ENCODE measurements at regions not wholly inside any gene's neighbourhood (a gene's known extent, or its start where the extent isn't known, plus 50 kb on each side); places are given as distances from the start of the nearest gene placed in this dataset.

- DNase-seq (no peak), ATAC-seq (replicated peaks in 1 of 4) (no peak)
- Mint-ChIP-seq H3K4me3 (no peak overlapping the region), H3K36me3 (no peaks in the 10 kb centered on the region), H3K27me3 (no peaks in the 10 kb centered on the region), H3K9me3 (peaks cover 16 to 32% (median 22%) of the 10 kb centered on the region in 3 donors), H3K4me1 (no peaks in the 10 kb centered on the region), H3K27ac (no peak overlapping the region)
- Histone ChIP-seq H3K4me1 (ENCODE audit: control insufficient read depth in 1 of 2, extremely low read depth in 1 of 2, insufficient read depth in 2 of 2, low read length in 2 of 2) (no peaks in the 10 kb centered on the region), H3K36me3 (ENCODE audit: control insufficient read depth in 2 of 2, extremely low read depth in 1 of 2, insufficient read depth in 1 of 2, low read length in 1 of 2) (no peaks in the 10 kb centered on the region), H3K27me3 (replicated peaks in 1 of 2; ENCODE audit: control insufficient read depth in 2 of 2, extremely low read depth in 1 of 2, insufficient read depth in 2 of 2, low read length in 1 of 2) (no peaks in the 10 kb centered on the region), H3K9me3 (no peaks in the 10 kb centered on the region), H3K4me3 (ENCODE audit: control insufficient read depth in 1 of 2, extremely low read depth in 1 of 2, low read length in 1 of 2) (no peak overlapping the region), H3K27ac (ENCODE audit: low read length) (no peak overlapping the region)
- POLR2A ChIA-PET, result no interaction called here
- CTCF ChIA-PET, result no interaction called here
Measured at GRCh38 chr4:43264730-43265129, 372.2 kb downstream of the GRXCR1 start.

GRCh38 chr4:43271946-43272345 is 379.4 kb downstream of the GRXCR1 start:
- Histone ChIP-seq H3K27ac (ENCODE audit: low read length) (no peak overlapping the region), H3K9me3 (no peaks in the 10 kb centered on the region), H3K27me3 (replicated peaks in 1 of 2; ENCODE audit: control insufficient read depth in 2 of 2, extremely low read depth in 1 of 2, insufficient read depth in 2 of 2, low read length in 1 of 2) (no peaks in the 10 kb centered on the region), H3K4me1 (ENCODE audit: control insufficient read depth in 1 of 2, extremely low read depth in 1 of 2, insufficient read depth in 2 of 2, low read length in 2 of 2) (no peaks in the 10 kb centered on the region), H3K4me3 (ENCODE audit: control insufficient read depth in 1 of 2, extremely low read depth in 1 of 2, low read length in 1 of 2) (no peak overlapping the region), H3K36me3 (ENCODE audit: control insufficient read depth in 2 of 2, extremely low read depth in 1 of 2, insufficient read depth in 1 of 2, low read length in 1 of 2) (no peaks in the 10 kb centered on the region)
- Mint-ChIP-seq H3K9me3 (peaks cover 10 to 26% (median 17%) of the 10 kb centered on the region in 3 donors), H3K27ac (no peak overlapping the region), H3K36me3 (no peaks in the 10 kb centered on the region), H3K27me3 (no peaks in the 10 kb centered on the region), H3K4me1 (no peaks in the 10 kb centered on the region), H3K4me3 (no peak overlapping the region)
- ChIA-PET POLR2A (no interaction called here), CTCF (no interaction called here)
- no CpG with 5 or more reads among the region's 1 CpG for WGBS (ENCODE audit: insufficient coverage)
- no peak for ATAC-seq (replicated peaks in 1 of 4)
- DNase-seq, result no peak

GRCh38 chr4:43274376-43274775 is 381.9 kb downstream of the GRXCR1 start:
- no peaks in the 10 kb centered on the region for H3K27me3 Mint-ChIP-seq
- H3K27me3 ChIP-seq (replicated peaks in 1 of 2; ENCODE audit: control insufficient read depth in 2 of 2, extremely low read depth in 1 of 2, insufficient read depth in 2 of 2, low read length in 1 of 2), result no peaks in the 10 kb centered on the region
- no peaks in the 10 kb centered on the region for H3K4me1 Mint-ChIP-seq
- no peaks in the 10 kb centered on the region for H3K36me3 Mint-ChIP-seq
- ATAC-seq (replicated peaks in 1 of 4) (no peak), DNase-seq (no peak)
- no peak overlapping the region for H3K4me3 ChIP-seq (ENCODE audit: control insufficient read depth in 1 of 2, extremely low read depth in 1 of 2, low read length in 1 of 2)
- no peaks in the 10 kb centered on the region for H3K36me3 ChIP-seq (ENCODE audit: control insufficient read depth in 2 of 2, extremely low read depth in 1 of 2, insufficient read depth in 1 of 2, low read length in 1 of 2)
- H3K27ac Mint-ChIP-seq, result no peak overlapping the region
- CTCF ChIA-PET, result no interaction called here
- POLR2A ChIA-PET, result no interaction called here
- H3K9me3 ChIP-seq, result no peaks in the 10 kb centered on the region
- no peak overlapping the region for H3K4me3 Mint-ChIP-seq
- no peaks in the 10 kb centered on the region for H3K4me1 ChIP-seq (ENCODE audit: control insufficient read depth in 1 of 2, extremely low read depth in 1 of 2, insufficient read depth in 2 of 2, low read length in 2 of 2)
- no CpG with 5 or more reads among the region's 2 CpGs for WGBS (ENCODE audit: insufficient coverage)
- H3K9me3 Mint-ChIP-seq, result peaks cover 0 to 17% (median 9%) of the 10 kb centered on the region in 3 donors
- no peak overlapping the region for H3K27ac ChIP-seq (ENCODE audit: low read length)

GRCh38 chr4:43275779-43276178 is 383.3 kb downstream of the GRXCR1 start:
- Mint-ChIP-seq H3K4me1 (no peaks in the 10 kb centered on the region), H3K36me3 (no peaks in the 10 kb centered on the region), H3K27me3 (no peaks in the 10 kb centered on the region), H3K27ac (no peak overlapping the region), H3K9me3 (peaks cover 4 to 18% (median 10%) of the 10 kb centered on the region in 3 donors), H3K4me3 (no peak overlapping the region)
- ATAC-seq (replicated peaks in 1 of 4) (no peak), DNase-seq (no peak)
- no peak overlapping the region for H3K4me3 ChIP-seq (ENCODE audit: control insufficient read depth in 1 of 2, extremely low read depth in 1 of 2, low read length in 1 of 2)
- CTCF ChIA-PET, result no interaction called here
- H3K9me3 ChIP-seq, result no peaks in the 10 kb centered on the region
- WGBS (ENCODE audit: insufficient coverage), result no CpG with 5 or more reads among the region's 1 CpG
- H3K27ac ChIP-seq (ENCODE audit: low read length), result no peak overlapping the region
- no peaks in the 10 kb centered on the region for H3K4me1 ChIP-seq (ENCODE audit: control insufficient read depth in 1 of 2, extremely low read depth in 1 of 2, insufficient read depth in 2 of 2, low read length in 2 of 2)
- H3K36me3 ChIP-seq (ENCODE audit: control insufficient read depth in 2 of 2, extremely low read depth in 1 of 2, insufficient read depth in 1 of 2, low read length in 1 of 2), result no peaks in the 10 kb centered on the region
- POLR2A ChIA-PET, result interaction anchor here (0.6 kb wide), 2 partner anchors 15 to 104 kb away, joined by 5 to 7 read pairs; no protein-coding TSS in a partner anchor
- H3K27me3 ChIP-seq (replicated peaks in 1 of 2; ENCODE audit: control insufficient read depth in 2 of 2, extremely low read depth in 1 of 2, insufficient read depth in 2 of 2, low read length in 1 of 2), result no peaks in the 10 kb centered on the region

GRCh38 chr4:43276321-43276720 is 383.8 kb downstream of the GRXCR1 start:
- no peaks in the 10 kb centered on the region for H3K9me3 ChIP-seq
- ATAC-seq (replicated peaks in 1 of 4) (no peak), DNase-seq (no peak)
- Mint-ChIP-seq H3K4me3 (no peak overlapping the region), H3K4me1 (no peaks in the 10 kb centered on the region), H3K36me3 (no peaks in the 10 kb centered on the region), H3K27ac (no peak overlapping the region), H3K9me3 (peaks cover 4 to 19% (median 14%) of the 10 kb centered on the region in 3 donors), H3K27me3 (no peaks in the 10 kb centered on the region)
- POLR2A ChIA-PET, result no interaction called here
- H3K36me3 ChIP-seq (ENCODE audit: control insufficient read depth in 2 of 2, extremely low read depth in 1 of 2, insufficient read depth in 1 of 2, low read length in 1 of 2), result no peaks in the 10 kb centered on the region
- WGBS (ENCODE audit: insufficient coverage), result no CpG with 5 or more reads among the region's 1 CpG
- H3K4me3 ChIP-seq (ENCODE audit: control insufficient read depth in 1 of 2, extremely low read depth in 1 of 2, low read length in 1 of 2), result no peak overlapping the region
- no peaks in the 10 kb centered on the region for H3K27me3 ChIP-seq (replicated peaks in 1 of 2; ENCODE audit: control insufficient read depth in 2 of 2, extremely low read depth in 1 of 2, insufficient read depth in 2 of 2, low read length in 1 of 2)
- no peaks in the 10 kb centered on the region for H3K4me1 ChIP-seq (ENCODE audit: control insufficient read depth in 1 of 2, extremely low read depth in 1 of 2, insufficient read depth in 2 of 2, low read length in 2 of 2)
- CTCF ChIA-PET, result no interaction called here
- H3K27ac ChIP-seq (ENCODE audit: low read length), result no peak overlapping the region

- Histone ChIP-seq H3K4me3 (ENCODE audit: control insufficient read depth in 1 of 2, extremely low read depth in 1 of 2, low read length in 1 of 2) (no peak overlapping the region), H3K9me3 (peaks cover 3% of the 10 kb centered on the region), H3K27ac (ENCODE audit: low read length) (no peak overlapping the region), H3K27me3 (replicated peaks in 1 of 2; ENCODE audit: control insufficient read depth in 2 of 2, extremely low read depth in 1 of 2, insufficient read depth in 2 of 2, low read length in 1 of 2) (no peaks in the 10 kb centered on the region), H3K36me3 (ENCODE audit: control insufficient read depth in 2 of 2, extremely low read depth in 1 of 2, insufficient read depth in 1 of 2, low read length in 1 of 2) (no peaks in the 10 kb centered on the region), H3K4me1 (ENCODE audit: control insufficient read depth in 1 of 2, extremely low read depth in 1 of 2, insufficient read depth in 2 of 2, low read length in 2 of 2) (no peaks in the 10 kb centered on the region)
- no peak overlapping the region for H3K4me3 Mint-ChIP-seq
- no peak overlapping the region for H3K27ac Mint-ChIP-seq
- DNase-seq (no peak), ATAC-seq (replicated peaks in 1 of 4) (no peak)
- H3K36me3 Mint-ChIP-seq, result no peaks in the 10 kb centered on the region
- H3K27me3 Mint-ChIP-seq, result no peaks in the 10 kb centered on the region
- ChIA-PET POLR2A (no interaction called here), CTCF (no interaction called here)
- H3K4me1 Mint-ChIP-seq, result no peaks in the 10 kb centered on the region
- no CpG with 5 or more reads among the region's 1 CpG for WGBS (ENCODE audit: insufficient coverage)
- H3K9me3 Mint-ChIP-seq, result peaks cover 4 to 15% (median 10%) of the 10 kb centered on the region in 3 donors
Measured at GRCh38 chr4:43277003-43277402, 384.5 kb downstream of the GRXCR1 start.

GRCh38 chr4:43282534-43282933 is 390.0 kb downstream of the GRXCR1 start:
- Mint-ChIP-seq H3K36me3 (no peaks in the 10 kb centered on the region), H3K4me3 (no peak overlapping the region), H3K9me3 (peaks cover 7 to 13% (median 10%) of the 10 kb centered on the region in 3 donors), H3K27ac (no peak overlapping the region), H3K4me1 (no peaks in the 10 kb centered on the region), H3K27me3 (no peaks in the 10 kb centered on the region)
- no peaks in the 10 kb centered on the region for H3K4me1 ChIP-seq (ENCODE audit: control insufficient read depth in 1 of 2, extremely low read depth in 1 of 2, insufficient read depth in 2 of 2, low read length in 2 of 2)
- H3K9me3 ChIP-seq, result peaks cover 3% of the 10 kb centered on the region
- POLR2A ChIA-PET, result no interaction called here
- CTCF ChIA-PET, result no interaction called here
- no peaks in the 10 kb centered on the region for H3K36me3 ChIP-seq (ENCODE audit: control insufficient read depth in 2 of 2, extremely low read depth in 1 of 2, insufficient read depth in 1 of 2, low read length in 1 of 2)
- no peak overlapping the region for H3K27ac ChIP-seq (ENCODE audit: low read length)
- H3K27me3 ChIP-seq (replicated peaks in 1 of 2; ENCODE audit: control insufficient read depth in 2 of 2, extremely low read depth in 1 of 2, insufficient read depth in 2 of 2, low read length in 1 of 2), result no peaks in the 10 kb centered on the region
- no CpG with 5 or more reads among the region's 1 CpG for WGBS (ENCODE audit: insufficient coverage)
- no peak for ATAC-seq (replicated peaks in 1 of 4)
- H3K4me3 ChIP-seq (ENCODE audit: control insufficient read depth in 1 of 2, extremely low read depth in 1 of 2, low read length in 1 of 2), result no peak overlapping the region
- DNase-seq, result no peak

Data from T-cell (primary cell).